Mesendoderm (in vitro differentiated cells): ENCODE measurements at regions not wholly inside any gene's neighbourhood (a gene's known extent, or its start where the extent isn't known, plus 50 kb on each side); places are given as distances from the start of the nearest gene placed in this dataset.

Experiments
- DNase-seq: peaks from one replicate; pipeline ENCODE4 v3.0.0; 2013
- H2AK5ac ChIP-seq: 2 replicates; pipeline ENCODE4 v1.6.1; 2013; ENCODE audit warnings: low read length, inconsistent platforms
- H2BK120ac ChIP-seq: 2 replicates; pipeline ENCODE4 v1.6.1; 2013; ENCODE audit warnings: low read depth, mild to moderate bottlenecking, low read length, moderate library complexity, mixed read lengths
- H2BK15ac ChIP-seq: replicated peaks from 2 replicates; pipeline ENCODE4 v1.6.1; 2013; ENCODE audit warnings: low read depth, mild to moderate bottlenecking, moderate library complexity
- H2BK5ac ChIP-seq: 2 replicates; pipeline ENCODE4 v1.6.1; 2013; ENCODE audit warnings: low read length, inconsistent platforms
- H3K18ac ChIP-seq: 2 replicates; pipeline ENCODE4 v1.6.1; 2013; ENCODE audit warnings: mild to moderate bottlenecking, low read length, mixed read lengths
- H3K23ac ChIP-seq: one replicate; pipeline ENCODE4 v1.6.1; 2013; ENCODE audit warnings: low read length
- H3K27ac ChIP-seq: 2 replicates; pipeline ENCODE4 v1.5.1; 2013; ENCODE audit warnings: low read depth, mild to moderate bottlenecking, inconsistent platforms, low read length, moderate library complexity
- H3K27me3 ChIP-seq: 2 replicates; pipeline ENCODE4 v1.6.1; 2013; ENCODE audit warnings: low read length, control low read depth, mild to moderate bottlenecking, inconsistent platforms; ENCODE audit not compliant: insufficient read depth, poor library complexity
- H3K36me3 ChIP-seq: 2 replicates; pipeline ENCODE4 v1.6.1; 2013; ENCODE audit warnings: low read length, inconsistent platforms; ENCODE audit not compliant: control insufficient read depth, insufficient read depth
- H3K4ac ChIP-seq: one replicate; pipeline ENCODE4 v1.6.1; 2013; ENCODE audit warnings: low read depth, mild to moderate bottlenecking, low read length, moderate library complexity
- H3K4me1 ChIP-seq: 2 replicates; pipeline ENCODE4 v1.6.1; 2013; ENCODE audit warnings: low read depth, low read length, inconsistent platforms; ENCODE audit not compliant: control insufficient read depth
- H3K4me2 ChIP-seq: 2 replicates; pipeline ENCODE4 v1.6.1; 2013; ENCODE audit warnings: low read length
- H3K4me3 ChIP-seq: 2 replicates; pipeline ENCODE4 v1.5.1; 2013; ENCODE audit warnings: mild to moderate bottlenecking, low read length
- H3K56ac ChIP-seq: one replicate; pipeline ENCODE4 v1.6.1; 2013; ENCODE audit warnings: low read length
- H3K79me1 ChIP-seq: 2 replicates; pipeline ENCODE4 v1.6.1; 2013; ENCODE audit warnings: low read length, inconsistent platforms
- H3K79me2 ChIP-seq: 2 replicates; pipeline ENCODE4 v1.6.1; 2013; ENCODE audit warnings: mild to moderate bottlenecking, low read length; ENCODE audit not compliant: control insufficient read depth, insufficient read depth
- H3K9ac ChIP-seq: 2 replicates; pipeline ENCODE4 v1.6.1; 2013; ENCODE audit warnings: low read length, inconsistent platforms
- H4K5ac ChIP-seq: one replicate; pipeline ENCODE4 v1.6.1; 2013; ENCODE audit warnings: low read length
- H4K8ac ChIP-seq: one replicate; pipeline ENCODE4 v1.6.1; 2013; ENCODE audit warnings: low read depth, mild to moderate bottlenecking, control low read depth, low read length, moderate library complexity
- WGBS: extraction: QIAGEN DNeasy Blood & Tissue Kit; methylation state at CpG from one replicate; pipeline ENCODE4 v1.1.7; 2013; ENCODE audit warnings: low lambda C conversion rate, missing lambda C conversion rate; ENCODE audit not compliant: insufficient coverage; ENCODE audit errors: extremely low coverage; 5-methylcytosine and 5-hydroxymethylcytosine counted together

GRCh38 chr1:79460773-79461436, 454.4 kb upstream of the ADGRL4 start:
- no peak overlapping the region for H3K18ac ChIP-seq
- no peak overlapping the region for H2BK120ac ChIP-seq
- DNase-seq: no peak
- no peaks in the 10 kb centered on the region for H3K27me3 ChIP-seq
- no peak overlapping the region for H3K4ac ChIP-seq
- no CpG with 5 or more reads among the region's 3 CpGs for WGBS
- no peak overlapping the region for H4K8ac ChIP-seq
- H3K56ac ChIP-seq: no peak overlapping the region
- no peak overlapping the region for H3K4me3 ChIP-seq
- H3K79me1 ChIP-seq: no peaks in the 10 kb centered on the region
- H3K4me2 ChIP-seq: no peak overlapping the region
- no peak overlapping the region for H3K23ac ChIP-seq
- no peak overlapping the region for H2BK5ac ChIP-seq
- no peak overlapping the region for H3K9ac ChIP-seq
- H2BK15ac ChIP-seq: no peak overlapping the region
- H2AK5ac ChIP-seq: no peak overlapping the region
- no peak overlapping the region for H3K27ac ChIP-seq
- no peaks in the 10 kb centered on the region for H3K79me2 ChIP-seq
- no peaks in the 10 kb centered on the region for H3K4me1 ChIP-seq
- H3K36me3 ChIP-seq: no peaks in the 10 kb centered on the region
- no peak overlapping the region for H4K5ac ChIP-seq

GRCh38 chr1:79457562-79458224, 451.2 kb upstream of the ADGRL4 start:
- no peak overlapping the region for H4K8ac ChIP-seq
- no peak overlapping the region for H3K27ac ChIP-seq
- H3K18ac ChIP-seq: no peak overlapping the region
- no peak overlapping the region for H3K4ac ChIP-seq
- H3K4me1 ChIP-seq: no peaks in the 10 kb centered on the region
- H3K9ac ChIP-seq: no peak overlapping the region
- H3K79me1 ChIP-seq: no peaks in the 10 kb centered on the region
- H3K4me2 ChIP-seq: no peak overlapping the region
- WGBS: no CpG with 5 or more reads among the region's 5 CpGs
- no peak overlapping the region for H2BK5ac ChIP-seq
- no peak overlapping the region for H2BK15ac ChIP-seq
- H2AK5ac ChIP-seq: no peak overlapping the region
- H3K4me3 ChIP-seq: no peak overlapping the region
- no peaks in the 10 kb centered on the region for H3K36me3 ChIP-seq
- H3K23ac ChIP-seq: no peak overlapping the region
- no peaks in the 10 kb centered on the region for H3K79me2 ChIP-seq
- H3K27me3 ChIP-seq: no peaks in the 10 kb centered on the region
- no peak overlapping the region for H4K5ac ChIP-seq
- no peak for DNase-seq
- H3K56ac ChIP-seq: no peak overlapping the region
- no peak overlapping the region for H2BK120ac ChIP-seq

- Histone ChIP-seq H2BK120ac (no peak overlapping the region), H2BK15ac (no peak overlapping the region), H3K9ac (no peak overlapping the region), H3K27me3 (no peaks in the 10 kb centered on the region), H3K79me1 (no peaks in the 10 kb centered on the region), H3K18ac (no peak overlapping the region), H3K56ac (no peak overlapping the region), H3K4ac (no peak overlapping the region), H4K5ac (no peak overlapping the region), H3K79me2 (no peaks in the 10 kb centered on the region), H4K8ac (no peak overlapping the region), H2BK5ac (no peak overlapping the region), H3K27ac (no peak overlapping the region), H3K23ac (no peak overlapping the region), H2AK5ac (no peak overlapping the region), H3K4me2 (no peak overlapping the region), H3K4me3 (no peak overlapping the region), H3K36me3 (no peaks in the 10 kb centered on the region), H3K4me1 (no peaks in the 10 kb centered on the region)
- DNase-seq: no peak
- WGBS: no CpG with 5 or more reads among the region's 2 CpGs
Measured at GRCh38 chr1:79448426-79448825, 441.9 kb upstream of the ADGRL4 start.

GRCh38 chr1:79441238-79441637, 434.7 kb upstream of the ADGRL4 start:
- no CpG with 5 or more reads among the region's 2 CpGs for WGBS

GRCh38 chr1:79437540-79437939, 431.0 kb upstream of the ADGRL4 start:
- H3K4me1 ChIP-seq: no peaks in the 10 kb centered on the region
- no peak overlapping the region for H3K23ac ChIP-seq
- no peak overlapping the region for H3K56ac ChIP-seq
- no peaks in the 10 kb centered on the region for H3K79me1 ChIP-seq
- H4K5ac ChIP-seq: no peak overlapping the region
- H3K27me3 ChIP-seq: no peaks in the 10 kb centered on the region
- H3K18ac ChIP-seq: no peak overlapping the region
- WGBS: no CpG with 5 or more reads among the region's 2 CpGs
- no peak overlapping the region for H3K9ac ChIP-seq
- H3K27ac ChIP-seq: no peak overlapping the region
- no peak overlapping the region for H4K8ac ChIP-seq
- H2BK5ac ChIP-seq: no peak overlapping the region
- no peak overlapping the region for H3K4me2 ChIP-seq
- no peak overlapping the region for H2AK5ac ChIP-seq
- H3K4me3 ChIP-seq: no peak overlapping the region
- H3K79me2 ChIP-seq: no peaks in the 10 kb centered on the region
- no peak overlapping the region for H2BK15ac ChIP-seq
- no peak overlapping the region for H2BK120ac ChIP-seq
- DNase-seq: no peak
- H3K4ac ChIP-seq: no peak overlapping the region
- no peaks in the 10 kb centered on the region for H3K36me3 ChIP-seq

More at GRCh38 chr1:79441238-79441637, 434.7 kb upstream of the ADGRL4 start:
- no peak overlapping the region for H3K4me3 ChIP-seq
- H3K4me1 ChIP-seq: no peaks in the 10 kb centered on the region
- no peak overlapping the region for H3K56ac ChIP-seq
- H3K79me1 ChIP-seq: no peaks in the 10 kb centered on the region
- no peak overlapping the region for H2AK5ac ChIP-seq
- H2BK5ac ChIP-seq: no peak overlapping the region
- no peak overlapping the region for H3K27ac ChIP-seq
- H3K9ac ChIP-seq: no peak overlapping the region
- no peak overlapping the region for H3K4me2 ChIP-seq
- no peaks in the 10 kb centered on the region for H3K36me3 ChIP-seq
- H3K27me3 ChIP-seq: no peaks in the 10 kb centered on the region
- H3K23ac ChIP-seq: no peak overlapping the region
- H4K5ac ChIP-seq: no peak overlapping the region
- H3K4ac ChIP-seq: no peak overlapping the region
- H3K18ac ChIP-seq: no peak overlapping the region
- no peak overlapping the region for H2BK120ac ChIP-seq
- no peak overlapping the region for H2BK15ac ChIP-seq
- no peak overlapping the region for H4K8ac ChIP-seq
- no peaks in the 10 kb centered on the region for H3K79me2 ChIP-seq
- no peak for DNase-seq

- no peak overlapping the region for H3K9ac ChIP-seq
- H3K27me3 ChIP-seq: no peaks in the 10 kb centered on the region
- no peak overlapping the region for H3K23ac ChIP-seq
- no peak overlapping the region for H3K4me2 ChIP-seq
- H3K79me2 ChIP-seq: no peaks in the 10 kb centered on the region
- no peak overlapping the region for H2AK5ac ChIP-seq
- no peaks in the 10 kb centered on the region for H3K79me1 ChIP-seq
- no peak overlapping the region for H3K4me3 ChIP-seq
- H3K56ac ChIP-seq: no peak overlapping the region
- H3K36me3 ChIP-seq: no peaks in the 10 kb centered on the region
- no peak overlapping the region for H4K8ac ChIP-seq
- H2BK120ac ChIP-seq: no peak overlapping the region
- no peak for DNase-seq
- WGBS: no CpG with 5 or more reads among the region's 2 CpGs
- no peak overlapping the region for H3K4ac ChIP-seq
- H3K27ac ChIP-seq: no peak overlapping the region
- no peak overlapping the region for H3K18ac ChIP-seq
- H3K4me1 ChIP-seq: no peaks in the 10 kb centered on the region
- no peak overlapping the region for H2BK15ac ChIP-seq
- H2BK5ac ChIP-seq: no peak overlapping the region
- no peak overlapping the region for H4K5ac ChIP-seq
Measured at GRCh38 chr1:79431340-79431739, 424.8 kb upstream of the ADGRL4 start.
